GM13977 (cell line): ENCODE measurements at regions not wholly inside any gene's neighbourhood (a gene's known extent, or its start where the extent isn't known, plus 50 kb on each side); places are given as distances from the start of the nearest gene placed in this dataset.

Experiments used
- DNase-seq: peaks from one replicate; pipeline ENCODE4 v3.0.0; 2012; ENCODE audit warnings: low spot score
- in situ Hi-C: fragments of 300-500 bp; cut with MboI; formaldehyde crosslinking; loops from one replicate; pipeline ENCODE4 v1.12.0; 2022; ENCODE audit warnings: low sequenced_read_pairs, low pct_unique_long_range_greater_than_20kb, mixed read lengths, inconsistent platforms; ENCODE audit not compliant: unreplicated experiment
- TF ChIP-seq, protein P1 (sequence below): IDR thresholded peaks from 2 replicates; pipeline ENCODE4 v1.5.1; 2012; ENCODE audit warnings: mild to moderate bottlenecking, control low read depth; ENCODE audit not compliant: insufficient read depth; ENCODE audit errors: extremely low read depth, missing control alignments

DNA sequence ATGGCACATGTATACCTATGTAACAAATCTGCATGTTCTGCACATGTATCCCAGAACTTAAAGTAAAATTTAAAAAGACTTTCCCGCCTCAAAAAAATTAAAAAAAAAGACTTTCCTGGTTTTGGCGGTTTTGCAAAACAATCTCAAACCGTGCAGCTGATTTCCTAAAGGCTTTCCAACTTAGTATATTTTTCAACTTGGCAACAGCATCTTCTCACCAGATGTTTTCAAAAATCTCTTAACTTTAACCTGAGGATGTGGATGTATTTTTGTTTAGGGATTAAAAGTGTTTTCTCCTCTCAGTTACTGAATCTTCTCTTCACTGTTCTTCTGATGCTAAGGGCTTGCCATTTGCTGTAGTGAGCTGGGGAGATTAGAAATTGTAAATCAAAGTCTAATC, 96.5 kb upstream of the PLPP4 start:
- DNase-seq: no peak
- in situ Hi-C loops: no loop called here
- TF ChIP-seq, protein P1, sequence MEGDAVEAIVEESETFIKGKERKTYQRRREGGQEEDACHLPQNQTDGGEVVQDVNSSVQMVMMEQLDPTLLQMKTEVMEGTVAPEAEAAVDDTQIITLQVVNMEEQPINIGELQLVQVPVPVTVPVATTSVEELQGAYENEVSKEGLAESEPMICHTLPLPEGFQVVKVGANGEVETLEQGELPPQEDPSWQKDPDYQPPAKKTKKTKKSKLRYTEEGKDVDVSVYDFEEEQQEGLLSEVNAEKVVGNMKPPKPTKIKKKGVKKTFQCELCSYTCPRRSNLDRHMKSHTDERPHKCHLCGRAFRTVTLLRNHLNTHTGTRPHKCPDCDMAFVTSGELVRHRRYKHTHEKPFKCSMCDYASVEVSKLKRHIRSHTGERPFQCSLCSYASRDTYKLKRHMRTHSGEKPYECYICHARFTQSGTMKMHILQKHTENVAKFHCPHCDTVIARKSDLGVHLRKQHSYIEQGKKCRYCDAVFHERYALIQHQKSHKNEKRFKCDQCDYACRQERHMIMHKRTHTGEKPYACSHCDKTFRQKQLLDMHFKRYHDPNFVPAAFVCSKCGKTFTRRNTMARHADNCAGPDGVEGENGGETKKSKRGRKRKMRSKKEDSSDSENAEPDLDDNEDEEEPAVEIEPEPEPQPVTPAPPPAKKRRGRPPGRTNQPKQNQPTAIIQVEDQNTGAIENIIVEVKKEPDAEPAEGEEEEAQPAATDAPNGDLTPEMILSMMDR: no peak

- TF ChIP-seq, protein P1: no peak
- in situ Hi-C loops: no loop called here
- no peak for DNase-seq
These were observed 91.2 kb upstream of the PLPP4 start for GRCh38 chr10:120365872-120366271.

DNA sequence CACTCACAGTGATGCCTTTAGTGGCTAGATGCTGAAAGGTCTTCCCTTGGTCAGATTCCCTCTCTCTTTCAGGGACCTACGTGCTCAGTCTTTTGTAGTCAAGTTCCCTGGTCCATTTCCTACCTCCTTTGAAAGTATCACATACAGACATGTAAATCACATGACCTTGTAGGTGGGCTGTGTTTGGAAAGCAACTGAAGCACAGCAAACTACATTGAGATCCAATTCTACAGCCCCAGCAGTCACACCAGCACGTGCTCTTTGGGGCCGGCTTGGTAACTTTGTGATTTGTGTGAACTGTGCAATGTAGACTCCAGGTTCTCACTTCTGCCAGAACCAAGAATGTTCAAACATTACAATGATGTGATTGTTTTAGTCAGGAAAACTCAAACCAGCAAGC, 89.7 kb upstream of the PLPP4 start:
- TF ChIP-seq, protein P1: no peak
- in situ Hi-C loops: no loop called here
- DNase-seq: no peak

DNA sequence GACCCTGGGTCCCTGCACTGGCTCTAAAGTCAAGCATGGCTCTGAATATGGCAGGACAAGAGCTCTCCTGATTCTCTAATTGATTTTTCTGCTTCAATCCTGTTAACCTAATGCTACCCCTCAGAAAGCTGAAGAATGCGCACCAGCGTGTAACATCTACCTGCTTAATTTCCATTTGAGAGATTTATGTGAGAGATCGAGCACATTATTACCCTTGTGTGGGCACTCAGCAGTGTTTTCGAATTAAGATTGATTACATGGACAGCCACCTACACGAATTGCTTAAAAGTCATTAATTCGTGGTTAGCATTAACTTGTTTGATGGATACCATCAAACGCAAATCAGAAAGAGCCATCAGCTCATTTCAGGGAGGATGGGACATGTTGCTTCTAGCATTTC, 88.7 kb upstream of the PLPP4 start:
- in situ Hi-C loops: no loop called here
- no peak for DNase-seq
- TF ChIP-seq, protein P1: no peak

- TF ChIP-seq, protein P1: no peak
- DNase-seq: no peak
- in situ Hi-C loops: no loop called here
These were observed 88.1 kb upstream of the PLPP4 start for GRCh38 chr10:120368927-120369326.

GRCh38 chr10:120369856-120370276, 87.2 kb upstream of the PLPP4 start:
- no peak for DNase-seq
- in situ Hi-C loops: no loop called here
- TF ChIP-seq, protein P1: no peak

GRCh38 chr10:120371856-120372255, 85.2 kb upstream of the PLPP4 start:
- in situ Hi-C loops: no loop called here
- TF ChIP-seq, protein P1: no peak
- DNase-seq: no peak
